Endodermal cell (in vitro differentiated cells): ENCODE measurements at regions not wholly inside any gene's neighbourhood (a gene's known extent, or its start where the extent isn't known, plus 50 kb on each side); places are given as distances from the start of the nearest gene placed in this dataset.

ENCODE experiments used
- DNase-seq: peaks from one replicate; pipeline ENCODE4 v3.0.0-alpha.2; 2017
- H3K27ac ChIP-seq: 2 replicates; pipeline ENCODE4 v1.5.1; 2013; ENCODE audit warnings: mild to moderate bottlenecking, low read depth, low read length, moderate library complexity
- H3K27me3 ChIP-seq: 2 replicates; pipeline ENCODE4 v1.6.1; 2013; ENCODE audit warnings: mild to moderate bottlenecking, low read length, moderate library complexity; ENCODE audit not compliant: insufficient read depth, control insufficient read depth, poor library complexity, severe bottlenecking
- H3K36me3 ChIP-seq: 2 replicates; pipeline ENCODE4 v1.7.0; 2013; ENCODE audit warnings: mild to moderate bottlenecking, low read length, moderate library complexity; ENCODE audit not compliant: control insufficient read depth, insufficient read depth
- H3K4me1 ChIP-seq: one replicate; pipeline ENCODE4 v1.7.0; 2013; ENCODE audit warnings: low read length; ENCODE audit not compliant: control insufficient read depth, insufficient read depth
- H3K4me3 ChIP-seq: 2 replicates; pipeline ENCODE4 v1.5.1; 2013; ENCODE audit warnings: mild to moderate bottlenecking, low read length, moderate library complexity
- H3K9ac ChIP-seq: 2 replicates; pipeline ENCODE4 v1.6.1; 2013; ENCODE audit warnings: mild to moderate bottlenecking, low read length, moderate library complexity; ENCODE audit not compliant: poor library complexity, severe bottlenecking; ENCODE audit errors: extremely low read depth
- H3K9me3 ChIP-seq: 2 replicates; pipeline ENCODE4 v1.6.1; 2013; ENCODE audit warnings: mild to moderate bottlenecking, low read length, moderate library complexity; ENCODE audit not compliant: control insufficient read depth
- H3K27ac Mint-ChIP-seq: 2 replicates; pipeline ENCODE4 v1.8.0; 2020; ENCODE audit warnings: mixed read lengths
- H3K27me3 Mint-ChIP-seq: 2 replicates; pipeline ENCODE4 v1.8.0; 2021; ENCODE audit warnings: mild to moderate bottlenecking, mixed read lengths; ENCODE audit not compliant: insufficient read depth
- H3K36me3 Mint-ChIP-seq: 2 replicates; pipeline ENCODE4 v1.8.0; 2020; ENCODE audit warnings: low read depth, mixed read lengths
- H3K4me1 Mint-ChIP-seq: 2 replicates; pipeline ENCODE4 v1.8.0; 2020; ENCODE audit warnings: mixed read lengths
- H3K4me3 Mint-ChIP-seq: 2 replicates; pipeline ENCODE4 v1.8.0; 2020; ENCODE audit warnings: mild to moderate bottlenecking, moderate library complexity, mixed read lengths
- H3K9me3 Mint-ChIP-seq: 2 replicates; pipeline ENCODE4 v1.8.0; 2020; ENCODE audit warnings: mild to moderate bottlenecking, mixed read lengths
- CTCF ChIP-seq: fragments of 200-600 bp; sonication (generic); conservative IDR thresholded peaks from 2 replicates; pipeline ENCODE4 v1.5.0; 2021; ENCODE audit warnings: antibody characterized with exemption, mild to moderate bottlenecking
- WGBS, 2 experiments: methylation state at CpG; one replicate each; pipeline versions ENCODE4 v1.1.5 to v1.1.7; 2013; ENCODE audit warnings: missing lambda C conversion rate in 2 of 2, mixed read lengths in 1 of 2; ENCODE audit not compliant: insufficient coverage in 1 of 2, insufficient read length in 1 of 2; 5-methylcytosine and 5-hydroxymethylcytosine counted together

- Mint-ChIP-seq H3K9me3 (no peaks in the 10 kb centered on the region), H3K36me3 (no peaks in the 10 kb centered on the region), H3K4me3 (no peak overlapping the region), H3K27ac (no peak overlapping the region), H3K27me3 (peaks cover 5% of the 10 kb centered on the region), H3K4me1 (peaks cover 9% of the 10 kb centered on the region)
- Histone ChIP-seq H3K4me1 (no peaks in the 10 kb centered on the region), H3K9me3 (no peaks in the 10 kb centered on the region), H3K9ac (no peak overlapping the region), H3K27me3 (no peaks in the 10 kb centered on the region), H3K4me3 (no peak overlapping the region), H3K27ac (no peak overlapping the region), H3K36me3 (no peaks in the 10 kb centered on the region)
- no peak for TF ChIP-seq CTCF
- DNase-seq, result no peak
Measured at GRCh38 chr20:10832141-10832540, 158.3 kb upstream of the JAG1 start.

- no peaks in the 10 kb centered on the region for H3K4me1 ChIP-seq
Measured at GRCh38 chr20:10837901-10838300, 164.1 kb upstream of the JAG1 start.

GRCh38 chr20:10842116-10842515 is 168.3 kb upstream of the JAG1 start:
- Histone ChIP-seq H3K9me3 (peaks cover 10% of the 10 kb centered on the region), H3K9ac (no peak overlapping the region), H3K27me3 (no peaks in the 10 kb centered on the region), H3K4me1 (no peaks in the 10 kb centered on the region), H3K36me3 (no peaks in the 10 kb centered on the region), H3K27ac (no peak overlapping the region), H3K4me3 (no peak overlapping the region)
- 90 to 100% methylated on average over 3 of the region's 3 CpGs for WGBS, 2 experiments
- Mint-ChIP-seq H3K4me1 (peaks cover 2% of the 10 kb centered on the region), H3K36me3 (no peaks in the 10 kb centered on the region), H3K9me3 (peaks cover 14% of the 10 kb centered on the region), H3K27me3 (no peaks in the 10 kb centered on the region), H3K4me3 (no peak overlapping the region), H3K27ac (no peak overlapping the region)
- TF ChIP-seq CTCF, result no peak
- no peak for DNase-seq

More at GRCh38 chr20:10837901-10838300, 164.1 kb upstream of the JAG1 start:
- no peak overlapping the region for H3K4me3 ChIP-seq
- peaks cover 14% of the 10 kb centered on the region for H3K9me3 Mint-ChIP-seq
- no peak overlapping the region for H3K27ac Mint-ChIP-seq
- no peak overlapping the region for H3K9ac ChIP-seq
- no peaks in the 10 kb centered on the region for H3K36me3 Mint-ChIP-seq
- no peaks in the 10 kb centered on the region for H3K27me3 ChIP-seq
- H3K9me3 ChIP-seq, result peaks cover 10% of the 10 kb centered on the region
- H3K36me3 ChIP-seq, result no peaks in the 10 kb centered on the region
- H3K4me3 Mint-ChIP-seq, result no peak overlapping the region
- TF ChIP-seq CTCF, result no peak
- DNase-seq, result no peak
- H3K27ac ChIP-seq, result no peak overlapping the region
- peaks cover 2% of the 10 kb centered on the region for H3K4me1 Mint-ChIP-seq
- no peaks in the 10 kb centered on the region for H3K27me3 Mint-ChIP-seq
